ENCODE measurements at regions not wholly inside any gene's neighbourhood (a gene's known extent, or its start where the extent isn't known, plus 50 kb on each side); places are given as distances from the start of the nearest gene placed in this dataset.

GRCh38 chr1:173409613-173410012 lies 67.5 kb upstream of the PRDX6 start:
- TF ChIP-seq EP300 (IDR thresholded peaks at IDR 0.05; ENCODE audit: borderline replicate concordance in 1 of 2, low read depth in 2 of 2, low read length in 2 of 2) (no peak), CTCF (IDR thresholded peaks at IDR 0.05; ENCODE audit: control extremely low read depth in 1 of 3, insufficient read depth in 1 of 3, low read depth in 1 of 3, low read length in 3 of 3) (no peak), RAD21 (IDR thresholded peaks at IDR 0.05 in 1 of 2, conservative IDR thresholded peaks at IDR 0.05 in 1 of 2; ENCODE audit: low read depth in 2 of 2, low read length in 2 of 2) (no peak), POLR2AphosphoS5 (IDR thresholded peaks at IDR 0.05; ENCODE audit: low read depth, low read length) (no peak), SP1 (IDR thresholded peaks at IDR 0.05; ENCODE audit: low read depth, low read length) (no peak), GABPA (IDR thresholded peaks at IDR 0.05; ENCODE audit: borderline replicate concordance, insufficient read depth, low read length) (no peak), TEAD4 (IDR thresholded peaks at IDR 0.05; ENCODE audit: low read depth, low read length) (no peak), CREB1 (IDR thresholded peaks at IDR 0.05) (no peak), SIX5 (IDR thresholded peaks at IDR 0.05; ENCODE audit: low read depth, low read length) (no peak), POLR2A (IDR thresholded peaks at IDR 0.05; ENCODE audit: control extremely low read depth in 1 of 2, low read depth in 2 of 2, low read length in 2 of 2) (no peak), RNF2 (IDR thresholded peaks at IDR 0.05; ENCODE audit: borderline replicate concordance, low read depth, low read length, missing control alignments, poor library complexity, severe bottlenecking) (no peak), CEBPB (IDR thresholded peaks at IDR 0.05; ENCODE audit: low read depth, low read length) (no peak)
- TF ChIP-seq, protein P1, sequence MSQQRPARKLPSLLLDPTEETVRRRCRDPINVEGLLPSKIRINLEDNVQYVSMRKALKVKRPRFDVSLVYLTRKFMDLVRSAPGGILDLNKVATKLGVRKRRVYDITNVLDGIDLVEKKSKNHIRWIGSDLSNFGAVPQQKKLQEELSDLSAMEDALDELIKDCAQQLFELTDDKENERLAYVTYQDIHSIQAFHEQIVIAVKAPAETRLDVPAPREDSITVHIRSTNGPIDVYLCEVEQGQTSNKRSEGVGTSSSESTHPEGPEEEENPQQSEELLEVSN (IDR thresholded peaks at IDR 0.05) = no peak
- TF ChIP-seq, protein P2, sequence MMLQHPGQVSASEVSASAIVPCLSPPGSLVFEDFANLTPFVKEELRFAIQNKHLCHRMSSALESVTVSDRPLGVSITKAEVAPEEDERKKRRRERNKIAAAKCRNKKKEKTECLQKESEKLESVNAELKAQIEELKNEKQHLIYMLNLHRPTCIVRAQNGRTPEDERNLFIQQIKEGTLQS (IDR thresholded peaks at IDR 0.05; ENCODE audit: insufficient read depth, low read depth, low read length) = no peak

Measured in H1 (cell line).